T-cell (primary cell): ENCODE measurements at regions not wholly inside any gene's neighbourhood (a gene's known extent, or its start where the extent isn't known, plus 50 kb on each side); places are given as distances from the start of the nearest gene placed in this dataset.

Experiments
- ATAC-seq, 4 experiments: fragments of 200-7000 bp in 3 of 4; fragments of 150-1000 bp in 1 of 4; cut with Tn5 transposase; replicated peaks in 1 of 4; 1 replicate in 3 of 4; 2 replicates in 1 of 4; pipeline ENCODE4 v1.10.0; 2021; ENCODE audit warnings: moderate library complexity in 3 of 4, mild to moderate bottlenecking in 2 of 4, moderate number of reproducible peaks in 1 of 4
- CTCF ChIA-PET, 2 donors: fragments of 300-600 bp; sonication (Branson Sonifier 250); formaldehyde crosslinking; loops; one replicate each; lab custom pipeline; 2022; ENCODE audit warnings: antibody characterized with exemption in 2 of 2; lab: Charles Lee
- POLR2A ChIA-PET, 2 donors: fragments of 300-600 bp; sonication (Branson Sonifier 250); formaldehyde crosslinking; loops; one replicate each; lab custom pipeline; 2022; ENCODE audit warnings: antibody characterized with exemption in 2 of 2; lab: Charles Lee
- DNase-seq, 35 experiments: peaks; one replicate each; pipeline versions ENCODE4 v3.0.0 to v3.0.0-alpha.2; 2013 to 2023
- H3K27ac ChIP-seq: one replicate; pipeline ENCODE4 v1.5.1; 2013; ENCODE audit warnings: low read length
- H3K27me3 ChIP-seq, 2 experiments: replicated peaks in 1 of 2; 1 replicate in 1 of 2; 2 replicates in 1 of 2; pipeline versions ENCODE4 v1.6.1 to v1.7.0; 2013; ENCODE audit warnings: low read length in 1 of 2, mixed read lengths in 1 of 2; ENCODE audit not compliant: control insufficient read depth in 2 of 2, insufficient read depth in 2 of 2; ENCODE audit errors: extremely low read depth in 1 of 2
- H3K36me3 ChIP-seq, 2 donors: 1 replicate in 1 of 2; 2 replicates in 1 of 2; pipeline versions ENCODE4 v1.6.1 to v1.7.0; 2013; ENCODE audit warnings: low read length in 1 of 2; ENCODE audit not compliant: control insufficient read depth in 2 of 2, insufficient read depth in 1 of 2; ENCODE audit errors: extremely low read depth in 1 of 2
- H3K4me1 ChIP-seq, 2 experiments: 1 replicate in 1 of 2; 2 replicates in 1 of 2; pipeline versions ENCODE4 v1.6.1 to v1.7.0; 2013; ENCODE audit warnings: low read length in 2 of 2, mixed read lengths in 1 of 2; ENCODE audit not compliant: insufficient read depth in 2 of 2, control insufficient read depth in 1 of 2; ENCODE audit errors: extremely low read depth in 1 of 2
- H3K4me3 ChIP-seq, 2 donors: 1 replicate in 1 of 2; 2 replicates in 1 of 2; pipeline versions ENCODE4 v1.5.1 to v1.7.0; 2013; ENCODE audit warnings: mild to moderate bottlenecking in 2 of 2, low read length in 1 of 2, moderate library complexity in 1 of 2; ENCODE audit not compliant: control insufficient read depth in 1 of 2; ENCODE audit errors: extremely low read depth in 1 of 2
- H3K9me3 ChIP-seq: 2 replicates; pipeline ENCODE4 v1.7.0; 2013
- H3K27ac Mint-ChIP-seq, 2 donors: one replicate each; pipeline ENCODE4 v1.8.0; 2020 to 2021; ENCODE audit warnings: mild to moderate bottlenecking in 2 of 2, mixed read lengths in 2 of 2
- H3K27me3 Mint-ChIP-seq, 2 donors: one replicate each; pipeline ENCODE4 v1.8.0; 2021 to 2022; ENCODE audit warnings: mixed read lengths in 2 of 2
- H3K36me3 Mint-ChIP-seq: one replicate; pipeline ENCODE4 v1.8.0; 2021; ENCODE audit warnings: mixed read lengths
- H3K4me1 Mint-ChIP-seq, 3 donors: one replicate each; pipeline ENCODE4 v1.8.0; 2020 to 2022; ENCODE audit warnings: mixed read lengths in 3 of 3, mild to moderate bottlenecking in 1 of 3
- H3K4me3 Mint-ChIP-seq, 3 donors: one replicate each; pipeline ENCODE4 v1.8.0; 2020 to 2022; ENCODE audit warnings: mild to moderate bottlenecking in 3 of 3, mixed read lengths in 3 of 3, moderate library complexity in 3 of 3
- H3K9me3 Mint-ChIP-seq, 3 donors: one replicate each; pipeline ENCODE4 v1.8.0; 2020 to 2022; ENCODE audit warnings: mixed read lengths in 3 of 3
- WGBS: methylation state at CpG from one replicate; pipeline ENCODE4 v1.1.5; 2013; ENCODE audit warnings: missing lambda C conversion rate; ENCODE audit not compliant: insufficient coverage; 5-methylcytosine and 5-hydroxymethylcytosine counted together

GRCh38 chr1:181953596-181953995, 107.9 kb downstream of the ZNF648 start:
- no peak overlapping the region for H3K27ac Mint-ChIP-seq
- H3K27me3 Mint-ChIP-seq = no peaks in the 10 kb centered on the region
- H3K4me1 Mint-ChIP-seq = peaks cover 0 to 1% (median 0%) of the 10 kb centered on the region in 3 donors
- H3K27me3 ChIP-seq = peaks cover 0 to 4% of the 10 kb centered on the region in 2 experiments
- CTCF ChIA-PET = no interaction called here
- H3K4me1 ChIP-seq = no peaks in the 10 kb centered on the region
- no peak for ATAC-seq
- H3K4me3 ChIP-seq = no peak overlapping the region
- WGBS = 100% methylated on average over 2 of the region's 3 CpGs
- H3K9me3 Mint-ChIP-seq = peaks cover 14 to 23% (median 16%) of the 10 kb centered on the region in 3 donors
- DNase-seq = no peak
- no peaks in the 10 kb centered on the region for H3K36me3 ChIP-seq
- no peaks in the 10 kb centered on the region for H3K9me3 ChIP-seq
- no peak overlapping the region for H3K4me3 Mint-ChIP-seq
- no peak overlapping the region for H3K27ac ChIP-seq
- H3K36me3 Mint-ChIP-seq = no peaks in the 10 kb centered on the region
- POLR2A ChIA-PET = no interaction called here

DNA sequence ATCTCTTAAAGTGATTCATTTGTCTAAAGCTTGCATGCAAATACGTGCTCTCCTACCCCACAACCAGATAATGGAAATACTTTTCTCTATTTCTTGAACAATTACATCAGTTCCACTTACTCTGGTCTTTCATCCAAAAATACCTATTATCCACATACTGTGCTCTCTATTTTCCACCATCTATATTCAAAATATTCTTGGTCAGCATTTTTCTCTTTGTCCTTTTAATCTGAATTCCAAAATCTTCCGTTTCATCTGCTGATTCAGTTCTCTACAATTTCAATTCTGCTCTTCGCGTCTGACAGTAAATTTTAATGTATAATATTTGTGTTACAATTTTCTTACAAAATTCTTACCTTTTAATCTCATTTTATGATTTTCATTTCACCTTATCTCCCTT, 110.3 kb downstream of the ZNF648 start:
- Histone ChIP-seq H3K27ac (no peak overlapping the region), H3K4me3 (no peak overlapping the region), H3K9me3 (no peaks in the 10 kb centered on the region), H3K4me1 (no peaks in the 10 kb centered on the region), H3K36me3 (no peaks in the 10 kb centered on the region), H3K27me3 (peaks cover 0 to 5% of the 10 kb centered on the region in 2 experiments)
- H3K27me3 Mint-ChIP-seq = peaks cover 0 to 4% of the 10 kb centered on the region in 2 donors
- H3K9me3 Mint-ChIP-seq = peaks cover 8 to 22% (median 8%) of the 10 kb centered on the region in 3 donors
- POLR2A ChIA-PET = interaction anchor here in 1 of 2 donors (0.6 kb wide), 1 partner anchor 51 kb away, joined by 4 read pairs; no protein-coding TSS in a partner anchor
- ATAC-seq = no peak
- no peaks in the 10 kb centered on the region for H3K36me3 Mint-ChIP-seq
- no CpG with 5 or more reads among the region's 4 CpGs for WGBS
- H3K4me3 Mint-ChIP-seq = no peak overlapping the region
- CTCF ChIA-PET = no interaction called here
- H3K4me1 Mint-ChIP-seq = peaks cover 0 to 1% (median 0%) of the 10 kb centered on the region in 3 donors
- H3K27ac Mint-ChIP-seq = no peak overlapping the region
- DNase-seq = no peak

DNA sequence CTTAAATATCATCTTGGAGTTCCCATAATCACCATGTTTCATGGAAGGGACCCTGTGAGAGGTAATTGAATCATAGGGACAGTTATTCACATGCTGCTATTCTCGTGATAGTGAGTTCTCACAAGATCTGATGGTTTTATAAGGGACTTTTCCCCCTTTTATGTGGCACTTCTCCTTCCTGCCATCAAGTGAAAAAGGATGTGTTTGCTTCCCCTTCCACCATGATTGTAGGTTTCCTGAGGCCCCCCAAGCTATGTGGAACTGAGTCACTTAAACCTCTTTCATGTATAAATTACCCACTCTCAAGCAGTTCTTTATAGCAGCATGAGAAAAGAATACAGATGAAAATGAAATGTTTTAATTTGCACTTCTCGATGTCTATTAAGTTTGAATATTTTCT, 112.0 kb downstream of the ZNF648 start:
- Histone ChIP-seq H3K27ac (no peak overlapping the region), H3K4me1 (no peaks in the 10 kb centered on the region), H3K4me3 (no peak overlapping the region), H3K9me3 (no peaks in the 10 kb centered on the region), H3K36me3 (no peaks in the 10 kb centered on the region), H3K27me3 (peaks cover 0 to 5% of the 10 kb centered on the region in 2 experiments)
- Mint-ChIP-seq H3K4me1 (peaks cover 0 to 1% (median 0%) of the 10 kb centered on the region in 3 donors), H3K36me3 (no peaks in the 10 kb centered on the region), H3K4me3 (no peak overlapping the region), H3K9me3 (peaks cover 0 to 13% (median 0%) of the 10 kb centered on the region in 3 donors), H3K27ac (no peak overlapping the region), H3K27me3 (peaks cover 14 to 17% of the 10 kb centered on the region in 2 donors)
- CTCF ChIA-PET = no interaction called here
- ATAC-seq = no peak
- POLR2A ChIA-PET = no interaction called here
- DNase-seq = no peak
- WGBS = no CpG with 5 or more reads among the region's 2 CpGs

DNA sequence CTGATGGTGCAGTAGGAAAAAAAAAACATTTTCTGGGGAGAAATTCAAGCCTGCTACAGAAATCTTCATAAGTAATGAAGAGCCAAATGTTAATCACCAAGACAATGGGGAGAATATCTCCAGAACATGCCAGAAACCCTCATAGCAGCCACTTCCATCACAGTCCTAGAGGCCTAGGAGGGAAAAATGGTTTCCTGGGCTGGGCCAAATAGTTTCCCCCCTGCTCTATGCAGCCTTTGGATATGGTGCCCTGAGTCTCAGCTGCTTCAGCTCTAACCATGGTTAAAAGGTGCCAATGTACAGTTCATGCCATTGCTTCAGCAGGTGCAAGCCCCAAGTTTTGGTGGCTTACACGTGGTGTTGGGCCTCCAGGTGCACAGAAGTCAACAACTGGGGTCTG, 113.1 kb downstream of the ZNF648 start:
- Histone ChIP-seq H3K4me1 (no peaks in the 10 kb centered on the region), H3K27me3 (peaks cover 0 to 8% of the 10 kb centered on the region in 2 experiments), H3K4me3 (no peak overlapping the region), H3K9me3 (no peaks in the 10 kb centered on the region), H3K27ac (no peak overlapping the region), H3K36me3 (no peaks in the 10 kb centered on the region)
- Mint-ChIP-seq H3K4me1 (peaks cover 0 to 1% (median 0%) of the 10 kb centered on the region in 3 donors), H3K9me3 (peaks cover 6 to 13% (median 6%) of the 10 kb centered on the region in 3 donors), H3K27me3 (peaks cover 22 to 26% of the 10 kb centered on the region in 2 donors), H3K36me3 (no peaks in the 10 kb centered on the region), H3K27ac (no peak overlapping the region), H3K4me3 (no peak overlapping the region)
- WGBS = 25% methylated on average over 1 of the region's 1 CpG
- ChIA-PET CTCF (no interaction called here), POLR2A (no interaction called here)
- no peak for DNase-seq
- no peak for ATAC-seq

DNA sequence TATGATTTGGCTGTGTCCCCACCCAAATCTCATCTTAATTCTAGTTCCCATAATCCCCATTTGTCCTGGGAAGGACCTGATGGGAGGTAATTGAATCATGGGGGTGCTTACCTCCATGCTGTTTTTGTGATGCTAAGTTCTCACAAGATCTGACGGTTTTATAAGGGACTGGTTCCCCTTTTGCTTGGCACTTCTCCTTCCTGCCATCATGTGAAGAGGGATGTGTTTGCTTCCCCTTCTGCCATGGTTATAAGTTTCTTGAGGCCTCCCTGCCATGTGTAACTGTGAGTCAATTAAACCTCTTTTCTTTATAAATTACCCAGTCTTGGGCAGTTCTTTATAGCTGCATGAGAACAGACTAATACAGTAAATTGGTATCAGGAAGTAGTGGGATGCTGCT, 114.1 kb downstream of the ZNF648 start:
- ChIA-PET CTCF (no interaction called here), POLR2A (interaction anchor here in 1 of 2 donors (0.7 kb wide), 1 partner anchor 97 kb away, joined by 3 read pairs; no protein-coding TSS in a partner anchor)
- Mint-ChIP-seq H3K9me3 (peaks cover 6 to 13% (median 6%) of the 10 kb centered on the region in 3 donors), H3K4me3 (no peak overlapping the region), H3K36me3 (no peaks in the 10 kb centered on the region), H3K27ac (no peak overlapping the region), H3K4me1 (peaks cover 0 to 1% (median 0%) of the 10 kb centered on the region in 3 donors), H3K27me3 (peaks cover 25 to 35% of the 10 kb centered on the region in 2 donors)
- Histone ChIP-seq H3K4me1 (no peaks in the 10 kb centered on the region), H3K9me3 (no peaks in the 10 kb centered on the region), H3K27me3 (peaks cover 0 to 8% of the 10 kb centered on the region in 2 experiments), H3K4me3 (no peak overlapping the region), H3K36me3 (no peaks in the 10 kb centered on the region), H3K27ac (no peak overlapping the region)
- no peak for ATAC-seq
- no peak for DNase-seq
- WGBS = no CpG with 5 or more reads among the region's 1 CpG

DNA sequence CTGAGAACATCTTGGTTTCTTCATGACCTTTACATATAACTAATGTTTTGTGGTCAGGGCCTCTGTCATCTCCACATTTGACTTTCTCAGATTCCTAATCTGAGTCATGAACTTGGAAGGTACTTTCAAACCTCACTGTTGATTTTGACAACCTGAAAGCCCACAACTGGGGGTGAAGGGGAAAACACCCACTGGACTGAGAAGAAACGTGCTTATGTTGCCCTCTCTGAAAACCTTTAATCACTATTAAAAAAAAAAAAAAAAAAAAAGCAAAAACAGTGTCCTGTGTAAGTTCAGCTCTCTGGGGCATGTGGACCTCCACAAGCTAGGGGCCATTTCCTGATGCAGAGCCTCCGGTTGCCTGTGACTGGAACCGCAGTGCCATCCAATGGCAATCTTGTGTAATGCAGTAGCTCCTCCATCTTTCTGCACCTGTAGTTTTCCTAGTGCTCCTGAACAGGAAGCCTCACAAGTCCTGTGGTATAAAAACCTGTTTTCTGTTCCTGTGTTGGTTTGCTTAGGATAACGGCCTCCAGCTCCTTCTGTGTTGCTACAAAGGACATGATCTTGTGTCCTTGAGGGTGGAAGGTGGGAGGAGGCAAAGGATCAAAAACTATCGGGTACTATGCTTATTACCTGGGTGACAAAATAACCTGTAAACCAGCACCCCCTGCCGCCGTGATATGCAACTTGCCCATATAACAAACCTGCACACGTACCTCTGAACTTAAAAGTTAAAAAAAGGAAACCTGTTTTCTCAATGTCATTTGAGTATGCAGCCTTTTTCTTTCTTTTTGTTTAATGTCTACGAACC, 124.5 kb downstream of the ZNF648 start:
- H3K27me3 Mint-ChIP-seq = peaks cover 0 to 4% of the 10 kb centered on the region in 2 donors
- WGBS = 0% methylated on average over 2 of the region's 9 CpGs
- H3K36me3 Mint-ChIP-seq = no peaks in the 10 kb centered on the region
- no peak overlapping the region for H3K27ac Mint-ChIP-seq
- H3K9me3 Mint-ChIP-seq = no peaks in the 10 kb centered on the region
- POLR2A ChIA-PET = no interaction called here
- no peaks in the 10 kb centered on the region for H3K36me3 ChIP-seq
- no peaks in the 10 kb centered on the region for H3K4me1 ChIP-seq
- H3K4me3 ChIP-seq = no peak overlapping the region
- H3K4me1 Mint-ChIP-seq = peaks cover 0 to 4% (median 4%) of the 10 kb centered on the region in 3 donors
- CTCF ChIA-PET = interaction anchor here (0.5 to 1.0 kb wide), 7 partner anchors 148 to 1075 kb away, joined by 3 to 7 read pairs (median 3); no protein-coding TSS in a partner anchor
- no peak overlapping the region for H3K27ac ChIP-seq
- peak; percentile 53 to 74 (median 65) for ATAC-seq
- peak in 28 of 35 experiments; percentile 4 to 53 (median 21) for DNase-seq
- peak overlapping the region in 2 of 3 donors; percentile 21 to 34 for H3K4me3 Mint-ChIP-seq
- peaks cover 0 to 3% of the 10 kb centered on the region in 2 experiments for H3K27me3 ChIP-seq
- no peaks in the 10 kb centered on the region for H3K9me3 ChIP-seq
